MM.1S (cell line): ENCODE measurements at regions not wholly inside any gene's neighbourhood (a gene's known extent, or its start where the extent isn't known, plus 50 kb on each side); places are given as distances from the start of the nearest gene placed in this dataset.

Source experiments
- EZH2 ChIP-seq: fragments of 300-600 bp; sonication (generic); optimal IDR thresholded peaks from 2 replicates; pipeline ENCODE3; 2017; ENCODE audit warnings: low read depth, mild to moderate bottlenecking, antibody characterized with exemption, low read length, mixed read lengths
- TF ChIP-seq, protein P1 (sequence below): fragments of 300-600 bp; sonication (generic); IDR thresholded peaks from 2 replicates; pipeline ENCODE4 v1.5.1; 2016; ENCODE audit warnings: antibody characterized with exemption, low read length, mixed read lengths

DNA sequence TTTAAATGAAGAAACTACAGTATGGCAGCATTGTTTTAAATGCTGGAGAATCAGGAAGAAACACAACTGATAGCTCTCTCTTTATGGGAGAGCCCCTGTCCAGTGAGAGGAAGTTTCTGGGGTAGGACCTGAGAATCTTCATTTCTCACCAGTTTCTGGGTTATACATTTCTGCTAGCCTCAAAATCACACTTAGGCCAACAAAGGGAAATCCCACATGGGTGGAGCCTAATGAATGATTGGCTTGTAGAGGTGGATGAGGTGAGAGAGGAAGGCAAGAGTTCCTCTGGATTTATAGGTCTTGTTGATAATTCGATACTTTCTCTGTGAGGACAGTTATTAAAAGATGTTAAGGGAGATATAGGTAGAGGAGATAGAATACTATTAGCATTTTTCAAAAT is 1397.3 kb upstream of the TENM4 start:
- TF ChIP-seq, protein P1, sequence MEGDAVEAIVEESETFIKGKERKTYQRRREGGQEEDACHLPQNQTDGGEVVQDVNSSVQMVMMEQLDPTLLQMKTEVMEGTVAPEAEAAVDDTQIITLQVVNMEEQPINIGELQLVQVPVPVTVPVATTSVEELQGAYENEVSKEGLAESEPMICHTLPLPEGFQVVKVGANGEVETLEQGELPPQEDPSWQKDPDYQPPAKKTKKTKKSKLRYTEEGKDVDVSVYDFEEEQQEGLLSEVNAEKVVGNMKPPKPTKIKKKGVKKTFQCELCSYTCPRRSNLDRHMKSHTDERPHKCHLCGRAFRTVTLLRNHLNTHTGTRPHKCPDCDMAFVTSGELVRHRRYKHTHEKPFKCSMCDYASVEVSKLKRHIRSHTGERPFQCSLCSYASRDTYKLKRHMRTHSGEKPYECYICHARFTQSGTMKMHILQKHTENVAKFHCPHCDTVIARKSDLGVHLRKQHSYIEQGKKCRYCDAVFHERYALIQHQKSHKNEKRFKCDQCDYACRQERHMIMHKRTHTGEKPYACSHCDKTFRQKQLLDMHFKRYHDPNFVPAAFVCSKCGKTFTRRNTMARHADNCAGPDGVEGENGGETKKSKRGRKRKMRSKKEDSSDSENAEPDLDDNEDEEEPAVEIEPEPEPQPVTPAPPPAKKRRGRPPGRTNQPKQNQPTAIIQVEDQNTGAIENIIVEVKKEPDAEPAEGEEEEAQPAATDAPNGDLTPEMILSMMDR: no peak
- no peak for TF ChIP-seq EZH2
